ENCODE measurements at regions not wholly inside any gene's neighbourhood (a gene's known extent, or its start where the extent isn't known, plus 50 kb on each side); places are given as distances from the start of the nearest gene placed in this dataset.

DNA sequence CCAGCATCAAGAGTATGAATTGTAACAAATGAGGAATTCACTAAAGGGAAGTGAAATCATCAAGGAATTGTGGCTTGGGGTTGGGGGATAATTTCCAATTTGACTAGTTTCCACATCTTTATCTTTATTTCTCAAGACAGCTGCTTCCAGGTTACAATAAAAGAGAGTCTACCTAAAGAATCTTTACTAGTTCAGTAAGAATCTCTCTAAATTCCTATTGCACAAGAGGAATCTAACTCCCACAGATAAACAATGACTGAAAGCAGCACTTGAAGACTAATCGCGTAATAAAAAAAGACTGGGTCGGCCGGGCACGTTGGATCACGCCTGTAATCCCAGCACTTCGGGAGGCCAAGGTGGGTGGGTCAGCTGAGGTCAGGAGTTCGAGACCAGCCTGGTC is 194.4 kb downstream of the KBTBD8 start:
- TF ChIP-seq NFYB (CRISPR knock-in tag; conservative IDR thresholded peaks at IDR 0.05; ENCODE audit: low read depth), result no peak
- TF ChIP-seq, protein P1, sequence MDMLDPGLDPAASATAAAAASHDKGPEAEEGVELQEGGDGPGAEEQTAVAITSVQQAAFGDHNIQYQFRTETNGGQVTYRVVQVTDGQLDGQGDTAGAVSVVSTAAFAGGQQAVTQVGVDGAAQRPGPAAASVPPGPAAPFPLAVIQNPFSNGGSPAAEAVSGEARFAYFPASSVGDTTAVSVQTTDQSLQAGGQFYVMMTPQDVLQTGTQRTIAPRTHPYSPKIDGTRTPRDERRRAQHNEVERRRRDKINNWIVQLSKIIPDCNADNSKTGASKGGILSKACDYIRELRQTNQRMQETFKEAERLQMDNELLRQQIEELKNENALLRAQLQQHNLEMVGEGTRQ (CRISPR knock-in tag; IDR thresholded peaks at IDR 0.05), result no peak
- TF ChIP-seq ZNF671 (CRISPR knock-in tag; IDR thresholded peaks at IDR 0.05), result no peak
- no peak for TF ChIP-seq ZBTB21 (CRISPR knock-in tag; IDR thresholded peaks at IDR 0.05; ENCODE audit: borderline replicate concordance)
- TF ChIP-seq JUN (CRISPR knock-in tag; IDR thresholded peaks at IDR 0.05), result no peak
- no peak for TF ChIP-seq TEAD4 (CRISPR knock-in tag; IDR thresholded peaks at IDR 0.05)
- TF ChIP-seq, protein P2, sequence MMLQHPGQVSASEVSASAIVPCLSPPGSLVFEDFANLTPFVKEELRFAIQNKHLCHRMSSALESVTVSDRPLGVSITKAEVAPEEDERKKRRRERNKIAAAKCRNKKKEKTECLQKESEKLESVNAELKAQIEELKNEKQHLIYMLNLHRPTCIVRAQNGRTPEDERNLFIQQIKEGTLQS (CRISPR knock-in tag; conservative IDR thresholded peaks at IDR 0.05), result no peak
- TF ChIP-seq, protein P3, sequence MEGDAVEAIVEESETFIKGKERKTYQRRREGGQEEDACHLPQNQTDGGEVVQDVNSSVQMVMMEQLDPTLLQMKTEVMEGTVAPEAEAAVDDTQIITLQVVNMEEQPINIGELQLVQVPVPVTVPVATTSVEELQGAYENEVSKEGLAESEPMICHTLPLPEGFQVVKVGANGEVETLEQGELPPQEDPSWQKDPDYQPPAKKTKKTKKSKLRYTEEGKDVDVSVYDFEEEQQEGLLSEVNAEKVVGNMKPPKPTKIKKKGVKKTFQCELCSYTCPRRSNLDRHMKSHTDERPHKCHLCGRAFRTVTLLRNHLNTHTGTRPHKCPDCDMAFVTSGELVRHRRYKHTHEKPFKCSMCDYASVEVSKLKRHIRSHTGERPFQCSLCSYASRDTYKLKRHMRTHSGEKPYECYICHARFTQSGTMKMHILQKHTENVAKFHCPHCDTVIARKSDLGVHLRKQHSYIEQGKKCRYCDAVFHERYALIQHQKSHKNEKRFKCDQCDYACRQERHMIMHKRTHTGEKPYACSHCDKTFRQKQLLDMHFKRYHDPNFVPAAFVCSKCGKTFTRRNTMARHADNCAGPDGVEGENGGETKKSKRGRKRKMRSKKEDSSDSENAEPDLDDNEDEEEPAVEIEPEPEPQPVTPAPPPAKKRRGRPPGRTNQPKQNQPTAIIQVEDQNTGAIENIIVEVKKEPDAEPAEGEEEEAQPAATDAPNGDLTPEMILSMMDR (IDR thresholded peaks at IDR 0.05), result no peak

All from WTC11 (cell line).